ENCODE measurements at regions not wholly inside any gene's neighbourhood (a gene's known extent, or its start where the extent isn't known, plus 50 kb on each side); places are given as distances from the start of the nearest gene placed in this dataset.

- TF ChIP-seq POLR2A (IDR thresholded peaks at IDR 0.05) (no peak), CTCF (IDR thresholded peaks at IDR 0.05) (no peak)
These were observed 193.0 kb upstream of the PPP3CA start for GRCh38 chr4:101540336-101540735.

Measured in tibial nerve (tissue), 3 donors.